GM18868 (cell line): ENCODE measurements at regions not wholly inside any gene's neighbourhood (a gene's known extent, or its start where the extent isn't known, plus 50 kb on each side); places are given as distances from the start of the nearest gene placed in this dataset.

Source experiments
- ATAC-seq: cut with Tn5 transposase; IDR thresholded peaks from one replicate; pipeline ENCODE4 v1.9.1; 2021; ENCODE audit warnings: mild to moderate bottlenecking, moderate library complexity; ENCODE audit not compliant: unreplicated experiment

DNA sequence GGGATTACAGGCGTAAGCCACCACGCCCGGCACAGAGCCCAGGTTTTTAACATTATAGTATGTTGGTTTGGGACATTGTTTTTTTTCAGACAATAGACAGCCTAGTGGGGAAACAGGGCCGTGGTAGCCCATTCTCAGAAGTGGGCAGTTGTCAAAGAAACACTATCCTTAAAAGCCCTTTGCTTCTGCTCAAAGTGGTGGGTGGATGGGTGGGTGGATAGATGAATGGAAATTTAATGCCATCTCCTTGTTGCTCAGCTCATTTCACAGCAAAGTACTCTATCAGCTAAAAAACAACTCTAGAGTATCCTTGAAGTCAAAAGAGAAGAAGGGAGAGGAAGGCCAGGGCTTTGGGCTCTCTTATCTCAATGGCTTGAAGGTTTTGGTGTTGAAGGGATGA lies 137.8 kb downstream of the RRAGC start:
- ATAC-seq = no peak

- no peak for ATAC-seq
These were observed 139.7 kb downstream of the RRAGC start for GRCh38 chr1:38719880-38720279.

- ATAC-seq = no peak
These were observed 141.5 kb downstream of the RRAGC start for GRCh38 chr1:38718031-38718430.

- no peak for ATAC-seq
These were observed 143.3 kb downstream of the RRAGC start for GRCh38 chr1:38716229-38716628.

DNA sequence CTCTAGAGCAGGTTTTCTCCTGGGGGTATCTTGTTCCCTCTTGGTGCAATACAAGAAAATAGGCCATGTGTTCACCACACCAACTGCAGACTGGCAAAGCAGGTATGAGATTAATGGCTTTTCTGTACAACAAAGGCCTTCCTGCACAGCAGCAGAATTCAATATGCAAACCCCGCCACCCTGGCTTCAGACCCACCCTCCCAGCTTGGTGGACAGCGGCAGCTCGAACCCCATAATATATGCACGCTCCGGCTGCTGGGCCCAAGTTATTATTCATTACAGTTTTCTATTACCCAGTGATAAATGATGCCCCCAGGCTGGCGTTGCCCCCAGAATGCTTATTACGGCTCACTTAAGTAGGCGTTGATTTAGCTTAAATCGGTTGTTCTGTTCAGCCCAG lies 144.2 kb downstream of the RRAGC start:
- no peak for ATAC-seq

DNA sequence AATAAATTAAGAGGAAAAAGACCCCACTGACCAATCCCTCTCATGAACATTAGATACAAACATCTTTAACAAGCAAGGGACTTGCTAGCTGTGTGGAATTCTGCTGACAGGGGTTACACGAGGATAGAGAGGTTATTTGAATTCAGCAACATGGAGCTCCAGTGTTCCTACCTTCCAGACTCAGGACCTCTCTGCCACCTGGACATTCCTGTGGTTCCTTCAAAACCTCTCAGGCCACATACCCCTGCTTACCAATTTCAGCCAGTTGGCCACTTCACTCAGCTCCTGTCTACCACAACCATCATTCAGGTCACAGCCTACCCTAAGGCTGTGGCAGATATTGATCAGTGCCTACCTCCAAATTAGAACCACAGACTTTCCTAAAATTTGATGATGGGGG lies 147.5 kb downstream of the RRAGC start:
- no peak for ATAC-seq

DNA sequence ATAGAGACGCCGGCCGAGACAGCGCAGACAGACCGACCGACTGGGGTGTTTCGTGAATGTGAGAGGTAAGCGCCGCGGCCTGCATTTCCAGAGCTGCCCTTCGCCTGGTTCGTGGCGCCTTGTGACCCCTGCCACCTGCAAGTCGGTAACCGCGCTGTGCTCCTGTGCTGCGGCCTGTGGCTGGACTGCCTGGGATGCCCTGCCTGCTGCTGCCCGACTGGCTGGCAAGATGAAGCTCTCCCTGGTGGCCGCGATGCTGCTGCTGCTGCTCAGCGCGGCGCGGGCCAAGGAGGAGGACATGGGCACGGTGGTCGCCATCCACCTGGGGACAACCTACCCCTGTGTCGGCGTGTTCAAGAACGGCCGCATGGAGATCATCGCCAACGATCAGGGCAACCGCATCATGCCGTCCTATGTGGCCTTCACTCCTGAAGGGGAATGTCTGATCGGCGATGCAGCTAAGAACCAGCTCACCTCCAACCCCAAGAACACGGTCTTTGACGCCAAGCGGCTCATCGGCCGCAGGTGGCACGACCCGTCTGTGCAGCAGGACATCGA lies 150.8 kb downstream of the RRAGC start:
- ATAC-seq = no peak

GRCh38 chr1:38701088-38701487 lies 158.5 kb downstream of the RRAGC start:
- ATAC-seq = no peak

DNA sequence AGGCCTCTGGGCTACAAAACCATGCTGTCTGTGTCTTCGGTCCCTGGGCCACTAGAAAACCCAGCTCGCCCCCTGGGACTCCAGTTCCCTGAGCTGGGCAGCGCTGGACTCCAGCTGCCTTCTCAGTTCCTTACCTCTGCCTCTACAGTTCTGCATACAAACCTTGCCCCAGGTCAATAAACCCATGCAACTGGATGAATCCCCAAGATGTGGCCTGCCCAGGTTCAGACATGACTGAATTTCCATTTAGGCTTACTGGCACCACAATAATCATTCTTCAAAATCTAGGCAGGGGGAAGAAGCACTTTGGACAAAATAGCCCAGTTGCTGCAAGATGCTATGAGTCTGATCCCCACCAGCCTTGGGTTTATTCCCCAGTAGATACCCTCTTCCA lies 159.5 kb downstream of the RRAGC start:
- ATAC-seq = no peak

DNA sequence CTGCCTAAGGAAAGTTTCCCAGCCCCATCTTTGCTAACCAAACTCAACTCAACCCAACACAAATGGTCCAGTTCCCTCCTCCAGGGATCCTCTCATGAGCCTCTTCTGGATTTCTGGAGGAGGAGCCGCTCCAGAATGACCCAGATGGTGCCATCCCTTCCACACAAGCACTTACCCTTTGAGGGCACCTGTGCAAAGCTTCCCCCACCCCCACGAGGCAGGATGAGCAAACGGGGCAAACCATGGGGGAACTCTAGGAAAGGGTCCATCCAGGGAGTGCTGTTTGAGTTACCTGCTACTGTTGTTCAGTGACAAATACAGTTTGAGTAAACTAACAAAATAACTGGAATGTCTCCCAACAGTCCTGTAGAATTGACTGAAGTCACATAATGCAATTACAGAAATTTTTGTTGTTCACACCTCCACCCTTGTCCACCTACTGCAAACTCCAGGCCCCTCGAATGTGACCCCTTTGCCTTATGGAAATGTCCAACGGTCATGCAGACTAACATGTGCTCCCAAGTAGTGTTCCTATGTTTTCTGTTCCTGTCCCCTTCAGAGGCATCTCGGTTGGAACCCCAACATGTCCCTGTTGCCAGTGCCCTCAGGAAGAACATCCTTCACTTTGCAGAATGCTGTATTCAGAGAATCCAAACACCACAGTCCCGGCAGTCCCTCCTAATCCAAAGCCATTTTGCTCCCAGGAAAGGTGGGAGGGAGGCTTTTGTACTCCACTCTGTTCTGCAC lies 160.1 kb downstream of the RRAGC start:
- no peak for ATAC-seq

GRCh38 chr1:38697387-38697786 lies 162.2 kb downstream of the RRAGC start:
- no peak for ATAC-seq

GRCh38 chr1:38696371-38696770 lies 163.2 kb downstream of the RRAGC start:
- ATAC-seq = no peak

- ATAC-seq = no peak
These were observed 165.8 kb downstream of the RRAGC start for GRCh38 chr1:38693759-38694158.

GRCh38 chr1:38693031-38693430 lies 166.5 kb downstream of the RRAGC start:
- ATAC-seq = no peak

DNA sequence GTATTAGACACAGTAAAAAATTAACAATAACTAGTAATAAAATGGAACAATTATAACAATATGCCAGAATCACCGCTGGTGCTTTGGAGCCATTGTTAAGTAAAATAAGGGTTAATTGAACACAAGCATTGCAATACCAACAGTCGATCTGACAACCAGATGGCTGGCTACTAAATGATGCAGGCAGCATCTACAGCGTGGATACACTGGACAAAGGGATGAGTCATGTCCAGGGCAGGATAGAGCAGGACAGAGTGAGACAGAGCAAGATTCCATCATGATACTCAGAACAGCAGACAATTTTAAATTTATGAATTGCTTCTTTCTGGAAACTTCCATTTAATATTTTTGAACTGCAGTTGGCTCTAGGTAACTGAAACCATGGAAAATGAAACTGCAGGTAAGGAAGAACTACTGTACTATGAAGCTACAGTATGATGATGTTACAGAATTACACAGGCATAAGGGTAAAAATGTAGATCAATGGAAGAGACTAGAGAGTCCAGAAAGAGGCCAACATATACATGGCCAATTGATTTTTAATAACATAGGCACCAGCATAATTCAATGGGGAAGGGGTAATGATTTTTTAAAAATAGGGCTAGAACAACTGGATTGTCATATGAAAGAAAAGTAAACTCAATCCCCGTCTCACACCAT lies 168.7 kb downstream of the RRAGC start:
- ATAC-seq = no peak

DNA sequence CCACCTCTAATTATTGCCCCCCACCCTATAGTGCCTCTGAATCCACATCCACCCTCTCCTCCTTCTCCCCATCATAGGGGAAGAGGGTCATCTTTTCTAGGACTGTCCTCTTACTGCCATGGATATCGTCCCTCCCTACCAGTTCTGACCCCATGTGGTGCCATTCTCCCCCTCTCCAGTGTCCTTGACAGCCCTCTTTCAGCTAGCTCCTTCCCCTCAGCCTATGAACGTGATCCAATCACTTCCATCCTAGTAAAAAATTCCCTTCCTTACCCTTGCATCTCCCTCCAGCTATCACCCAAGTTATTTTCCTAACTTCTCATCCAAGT lies 172.7 kb downstream of the RRAGC start:
- no peak for ATAC-seq

- ATAC-seq = no peak
These were observed 173.2 kb downstream of the RRAGC start for GRCh38 chr1:38686167-38686926.

DNA sequence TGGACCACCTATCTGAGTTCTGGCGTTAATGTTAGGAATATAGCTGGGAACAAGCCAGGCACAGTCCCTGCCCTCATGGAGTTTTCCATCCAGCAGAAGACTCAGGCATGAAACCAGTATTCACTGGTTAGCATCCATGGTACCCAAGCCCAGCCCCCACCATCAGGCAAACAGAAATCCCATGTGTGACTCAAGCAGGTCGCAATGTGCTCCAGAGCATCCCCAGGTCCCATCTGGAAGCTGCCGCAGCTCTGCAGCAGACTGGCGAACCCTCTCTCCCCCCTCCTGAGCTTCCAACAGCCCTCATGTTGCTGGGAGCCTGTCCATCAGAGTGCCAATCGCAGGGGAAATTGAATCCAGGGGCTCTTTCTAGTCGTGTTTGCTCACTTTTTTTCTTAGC lies 174.2 kb downstream of the RRAGC start:
- no peak for ATAC-seq

DNA sequence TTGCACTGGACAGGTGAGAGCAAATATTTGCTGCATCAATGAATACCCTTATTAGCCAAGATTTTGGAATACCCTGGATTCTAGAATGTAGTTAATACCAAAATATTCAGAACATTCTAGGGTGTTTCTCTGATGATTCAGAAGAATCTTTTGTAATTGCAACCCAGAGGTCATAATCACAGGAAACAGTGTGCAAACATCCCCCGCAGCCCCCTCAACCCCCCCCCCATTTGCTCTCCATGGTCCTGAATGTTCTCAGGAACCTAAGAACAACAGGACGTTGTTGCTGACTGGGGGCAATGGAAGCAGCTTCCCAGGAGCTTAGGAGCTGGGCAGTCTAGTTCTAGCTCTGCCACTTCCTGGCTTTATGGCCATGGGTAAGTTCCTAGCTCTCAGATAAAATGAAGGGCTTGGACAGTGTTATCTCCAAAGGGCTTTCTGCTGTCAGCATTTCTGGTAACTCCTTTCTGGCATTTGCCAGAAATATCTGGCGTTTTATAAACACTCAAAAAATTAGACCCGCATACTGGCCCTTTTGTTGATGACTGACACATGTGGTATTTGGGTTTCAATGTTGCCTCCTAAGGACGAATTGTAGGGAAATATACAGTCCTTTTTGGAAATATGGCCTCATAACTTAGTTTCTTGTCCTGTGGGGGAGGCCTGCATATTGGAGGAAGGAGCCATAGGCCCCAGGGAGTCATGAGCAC lies 178.6 kb downstream of the RRAGC start:
- ATAC-seq = no peak

GRCh38 chr1:38677756-38678155 lies 181.8 kb downstream of the RRAGC start:
- no peak for ATAC-seq

DNA sequence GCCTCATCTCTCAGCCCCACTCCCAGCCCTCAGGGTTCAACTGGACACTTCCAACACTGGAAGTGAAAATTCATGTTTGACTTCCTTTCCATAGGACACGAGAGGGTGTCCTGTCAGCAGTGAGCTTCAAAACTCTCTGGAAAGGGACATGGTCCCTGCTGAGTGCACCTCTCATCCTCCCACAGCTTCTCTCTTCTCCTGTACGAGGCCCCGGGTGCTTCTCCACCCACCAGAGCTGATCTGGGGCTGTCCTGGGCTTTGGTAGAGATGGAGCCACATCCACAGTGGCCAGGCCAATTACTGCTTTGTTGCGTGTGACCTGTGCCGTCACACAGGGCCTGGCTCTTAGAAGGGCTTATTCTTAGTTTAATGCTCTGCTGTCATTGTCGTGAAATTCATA lies 182.3 kb downstream of the RRAGC start:
- no peak for ATAC-seq
